ENCODE measurements at regions not wholly inside any gene's neighbourhood (a gene's known extent, or its start where the extent isn't known, plus 50 kb on each side); places are given as distances from the start of the nearest gene placed in this dataset.

- no peak for TF ChIP-seq POLR2A (IDR thresholded peaks at IDR 0.05)
- no peak for TF ChIP-seq CTCF (IDR thresholded peaks at IDR 0.05)
These were observed 739.1 kb downstream of the GBE1 start for GRCh38 chr3:81022339-81022738.

Data from heart left ventricle (tissue), 13 donors.